ENCODE measurements at regions not wholly inside any gene's neighbourhood (a gene's known extent, or its start where the extent isn't known, plus 50 kb on each side); places are given as distances from the start of the nearest gene placed in this dataset.

DNA sequence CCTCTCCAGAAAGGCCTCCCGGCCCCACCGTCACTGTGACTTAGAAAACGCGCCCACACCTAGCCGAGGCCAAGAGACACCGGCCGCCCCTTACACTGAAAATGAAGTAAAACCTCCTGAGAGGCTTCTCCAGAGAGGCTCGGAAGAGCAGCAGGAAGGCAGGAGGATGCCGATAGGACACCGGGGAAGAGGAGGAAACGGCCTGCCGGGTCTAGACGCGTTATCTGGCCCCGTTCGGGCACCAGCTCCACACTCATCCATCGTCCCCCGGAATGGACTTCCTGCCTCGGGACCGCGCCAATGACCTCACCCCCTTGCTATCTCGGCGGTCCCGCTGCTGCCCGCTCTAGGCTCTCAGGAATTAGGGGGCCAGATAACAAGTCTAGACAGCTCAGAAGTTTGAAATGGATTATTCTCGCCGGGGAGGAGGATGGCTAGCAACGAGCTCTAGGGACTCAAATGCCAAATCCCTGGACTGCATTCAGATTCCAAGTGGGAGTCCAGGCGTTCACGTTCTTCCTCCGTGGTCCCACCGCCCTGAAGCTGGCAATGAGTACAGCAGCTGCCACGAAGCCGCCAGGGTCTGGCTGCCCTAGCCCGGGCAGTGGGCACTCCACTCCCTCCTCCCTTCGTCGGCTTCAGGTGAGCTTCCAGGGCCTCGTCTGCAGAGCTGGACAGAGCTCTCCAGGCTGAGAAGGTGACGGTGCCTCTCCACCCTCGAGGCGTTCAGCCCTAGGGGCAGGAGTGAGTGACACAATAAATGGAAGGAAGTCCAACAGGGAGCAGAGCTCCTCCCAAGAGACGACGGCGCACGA, 350.9 kb downstream of the FOXL1 start:
- Mint-ChIP-seq H3K4me3 (ENCODE audit: unreplicated experiment) (peak overlapping the region; percentile 68), H3K27ac (ENCODE audit: unreplicated experiment) (peak overlapping the region; percentile 93), H3K36me3 (ENCODE audit: low read depth, unreplicated experiment) (no peaks in the 10 kb centered on the region), H3K27me3 (ENCODE audit: unreplicated experiment) (peaks cover 3% of the 10 kb centered on the region), H3K4me1 (ENCODE audit: unreplicated experiment) (peaks cover 33% of the 10 kb centered on the region), H3K9me3 (ENCODE audit: unreplicated experiment) (no peaks in the 10 kb centered on the region)
- no peak for TF ChIP-seq CTCF (IDR thresholded peaks at IDR 0.05; ENCODE audit: unreplicated experiment)
- peak; percentile 66 for DNase-seq (ENCODE audit: low spot score)

DNA sequence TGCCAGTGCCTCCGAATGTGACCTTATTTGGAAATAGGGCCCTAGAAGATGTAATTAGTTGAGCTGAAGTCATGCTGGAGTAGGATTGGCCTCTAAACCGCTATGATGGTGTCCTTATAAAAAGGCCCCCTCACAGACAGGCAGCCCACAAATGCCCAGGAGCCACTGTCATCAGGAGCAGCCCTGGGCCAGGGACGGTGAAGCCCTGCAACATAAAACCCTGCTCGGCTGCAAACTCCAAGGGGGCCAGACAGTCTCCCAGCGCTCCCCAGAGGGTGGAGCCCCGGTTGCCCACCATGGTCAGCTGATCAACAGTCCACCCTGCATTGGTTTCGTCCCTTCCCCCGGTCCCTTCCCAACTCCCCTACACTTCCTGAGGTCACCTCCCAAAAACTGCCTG, 351.7 kb downstream of the FOXL1 start:
- Mint-ChIP-seq H3K9me3 (ENCODE audit: unreplicated experiment) (no peaks in the 10 kb centered on the region), H3K4me1 (ENCODE audit: unreplicated experiment) (peaks cover 35% of the 10 kb centered on the region), H3K4me3 (ENCODE audit: unreplicated experiment) (no peak overlapping the region), H3K27ac (ENCODE audit: unreplicated experiment) (peak overlapping the region; percentile 93), H3K36me3 (ENCODE audit: low read depth, unreplicated experiment) (no peaks in the 10 kb centered on the region), H3K27me3 (ENCODE audit: unreplicated experiment) (peaks cover 3% of the 10 kb centered on the region)
- DNase-seq (ENCODE audit: low spot score) = no peak
- TF ChIP-seq CTCF (IDR thresholded peaks at IDR 0.05; ENCODE audit: unreplicated experiment) = no peak

DNA sequence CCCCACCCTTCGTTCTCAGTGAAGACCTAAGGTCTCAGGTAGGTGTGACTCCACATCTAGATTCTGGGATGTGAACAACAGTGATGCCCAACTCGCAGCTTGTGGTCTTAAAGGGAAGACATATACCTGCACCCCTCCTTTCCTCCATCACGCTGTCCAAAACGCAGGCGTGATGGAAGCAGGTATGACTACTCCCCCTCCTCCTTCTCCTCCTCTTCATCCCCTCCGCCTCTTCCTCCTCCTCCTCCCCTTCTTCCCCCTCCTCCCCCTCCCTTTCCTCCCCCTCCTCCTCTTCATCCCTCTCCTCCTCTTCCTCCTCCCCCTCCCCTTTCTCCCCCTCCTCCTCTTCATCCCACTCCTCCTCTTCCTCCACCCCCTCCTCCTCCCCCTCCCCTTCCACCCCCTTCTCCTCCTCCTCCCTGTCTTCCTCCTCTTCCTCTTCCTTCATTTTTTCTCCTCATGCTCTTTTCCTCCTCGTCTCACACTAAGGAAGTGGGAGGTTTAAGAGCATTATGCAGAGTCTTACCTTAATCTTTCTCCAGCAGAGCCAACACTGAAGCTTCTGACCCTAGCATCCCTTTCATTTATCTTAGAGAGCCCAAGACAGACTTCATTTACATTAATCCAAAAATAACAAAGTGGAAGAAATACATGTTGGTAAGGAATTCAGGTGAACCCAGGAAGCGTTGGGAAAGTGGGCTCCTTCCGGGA, 352.5 kb downstream of the FOXL1 start:
- TF ChIP-seq CTCF (IDR thresholded peaks at IDR 0.05; ENCODE audit: unreplicated experiment) = no peak
- peaks cover 41% of the 10 kb centered on the region for H3K4me1 Mint-ChIP-seq (ENCODE audit: unreplicated experiment)
- H3K27me3 Mint-ChIP-seq (ENCODE audit: unreplicated experiment) = peaks cover 8% of the 10 kb centered on the region
- H3K27ac Mint-ChIP-seq (ENCODE audit: unreplicated experiment) = peak overlapping the region; percentile 93
- no peak overlapping the region for H3K4me3 Mint-ChIP-seq (ENCODE audit: unreplicated experiment)
- no peaks in the 10 kb centered on the region for H3K9me3 Mint-ChIP-seq (ENCODE audit: unreplicated experiment)
- DNase-seq (ENCODE audit: low spot score) = no peak
- H3K36me3 Mint-ChIP-seq (ENCODE audit: low read depth, unreplicated experiment) = no peaks in the 10 kb centered on the region

- no peak overlapping the region for H3K4me3 Mint-ChIP-seq (ENCODE audit: unreplicated experiment)
- H3K27me3 Mint-ChIP-seq (ENCODE audit: unreplicated experiment) = peaks cover 9% of the 10 kb centered on the region
- peaks cover 43% of the 10 kb centered on the region for H3K4me1 Mint-ChIP-seq (ENCODE audit: unreplicated experiment)
- no peaks in the 10 kb centered on the region for H3K9me3 Mint-ChIP-seq (ENCODE audit: unreplicated experiment)
- TF ChIP-seq CTCF (IDR thresholded peaks at IDR 0.05; ENCODE audit: unreplicated experiment) = no peak
- DNase-seq (ENCODE audit: low spot score) = no peak
- H3K27ac Mint-ChIP-seq (ENCODE audit: unreplicated experiment) = no peak overlapping the region
- H3K36me3 Mint-ChIP-seq (ENCODE audit: low read depth, unreplicated experiment) = no peaks in the 10 kb centered on the region
These were observed 353.1 kb downstream of the FOXL1 start for GRCh38 chr16:86931410-86931941.

All from endothelial cell (in vitro differentiated cells).